Fibroblast of lung (primary cell): ENCODE measurements at regions not wholly inside any gene's neighbourhood (a gene's known extent, or its start where the extent isn't known, plus 50 kb on each side); places are given as distances from the start of the nearest gene placed in this dataset.

Experiments used
- CTCF ChIP-seq, 2 donors: IDR thresholded peaks in 1 of 2; conservative IDR thresholded peaks in 1 of 2; 1 replicate in 1 of 2; 2 replicates in 1 of 2; pipeline ENCODE4 v1.5.1; 2011 to 2012; ENCODE audit warnings: low read length in 2 of 2, control low read depth in 1 of 2, inconsistent platforms in 1 of 2, low read depth in 1 of 2, mild to moderate bottlenecking in 1 of 2
- EZH2 ChIP-seq: IDR thresholded peaks from 2 replicates; pipeline ENCODE4 v1.5.1; 2012; ENCODE audit warnings: low read length, control low read depth, mild to moderate bottlenecking; ENCODE audit errors: missing control alignments

- TF ChIP-seq EZH2 (no peak), CTCF (conservative IDR thresholded peaks at IDR 0.05 in 1 of 2, IDR thresholded peaks at IDR 0.05 in 1 of 2; ENCODE audit: low read depth in 1 of 2, low read length in 2 of 2) (peak in 1 of 2 donors; percentile 9)
Observed at GRCh38 chr15:88337993-88338392, 81.5 kb upstream of the NTRK3 start.
